ENCODE measurements at regions not wholly inside any gene's neighbourhood (a gene's known extent, or its start where the extent isn't known, plus 50 kb on each side); places are given as distances from the start of the nearest gene placed in this dataset.

- TF ChIP-seq CTCF (IDR thresholded peaks at IDR 0.05; ENCODE audit: low read depth, low read length, missing input control) (no peak), RAD21 (IDR thresholded peaks at IDR 0.05) (peak; percentile 54 to 70), ATF3 (IDR thresholded peaks at IDR 0.05) (no peak), TAF1 (conservative IDR thresholded peaks at IDR 0.05) (no peak), HNF4G (IDR thresholded peaks at IDR 0.05) (peak; percentile 10), MAX (IDR thresholded peaks at IDR 0.05) (peak; percentile 67)
Measured at GRCh38 chr13:109836629-109837607, 50.5 kb upstream of the IRS2 start.
